ENCODE measurements at regions not wholly inside any gene's neighbourhood (a gene's known extent, or its start where the extent isn't known, plus 50 kb on each side); places are given as distances from the start of the nearest gene placed in this dataset.
"Not testable (repeated sequence)": the region's sequence is repeated elsewhere in the genome, so short reads cannot be mapped to it uniquely, and the experiment has no call there.

DNA sequence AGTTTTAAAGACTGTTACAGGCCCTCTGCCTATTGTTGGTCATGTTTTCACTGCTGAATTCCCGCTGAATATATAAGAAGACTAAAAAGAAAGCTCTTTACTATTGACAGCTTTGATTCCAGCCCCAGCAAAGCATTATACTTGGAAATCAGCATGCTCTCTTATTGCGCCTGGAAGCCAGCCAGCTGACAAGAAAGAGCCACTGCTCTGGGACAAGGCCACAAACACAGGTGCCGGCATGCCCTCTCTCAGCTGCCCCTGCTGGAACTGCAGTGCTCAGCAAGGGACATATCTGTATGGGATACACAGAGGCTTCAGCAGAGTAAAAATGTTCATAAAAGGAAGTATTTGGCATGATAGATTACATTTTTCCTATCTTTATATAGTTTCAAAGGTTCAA lies 523.9 kb downstream of the ADRA2A start:
- ATAC-seq: no peak

DNA sequence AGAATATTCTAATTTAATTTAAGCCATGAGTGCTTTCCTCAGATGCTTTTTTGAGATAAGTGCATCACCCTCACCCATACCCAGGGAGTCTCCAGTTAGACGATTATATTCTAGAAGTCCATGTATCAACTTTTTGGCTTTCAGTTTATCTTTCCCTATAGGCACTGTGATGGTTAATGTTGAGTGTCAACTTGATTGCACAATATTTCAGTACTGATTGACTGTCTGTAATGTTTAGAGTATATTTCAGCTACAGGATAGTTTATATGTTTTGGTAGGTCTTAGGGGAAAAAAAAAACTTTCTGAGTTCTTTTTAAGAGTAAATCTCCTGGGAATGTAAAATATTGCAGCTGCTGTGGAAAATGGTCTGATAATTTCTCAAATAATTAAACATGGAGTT lies 535.4 kb downstream of the ADRA2A start:
- ATAC-seq: no peak

DNA sequence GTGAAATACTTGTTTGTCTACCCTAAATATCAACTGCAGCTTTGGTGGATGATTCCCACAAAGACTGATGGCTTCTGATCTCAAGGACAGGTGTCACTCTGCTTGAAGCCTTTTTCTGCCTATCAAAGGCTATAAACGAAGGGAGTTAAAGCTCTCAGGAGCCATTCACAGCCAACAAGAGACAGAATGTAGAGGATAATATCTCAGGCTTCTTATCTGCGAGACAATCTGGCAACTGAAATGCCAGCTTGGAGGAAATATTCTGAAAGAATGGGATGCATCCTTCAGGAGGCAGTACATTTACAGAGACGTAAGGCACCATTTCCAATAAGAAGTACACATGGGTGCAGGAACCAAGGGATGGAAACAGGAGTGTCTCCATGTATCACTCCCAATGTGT lies 549.4 kb downstream of the GPAM start:
- no peak for ATAC-seq

DNA sequence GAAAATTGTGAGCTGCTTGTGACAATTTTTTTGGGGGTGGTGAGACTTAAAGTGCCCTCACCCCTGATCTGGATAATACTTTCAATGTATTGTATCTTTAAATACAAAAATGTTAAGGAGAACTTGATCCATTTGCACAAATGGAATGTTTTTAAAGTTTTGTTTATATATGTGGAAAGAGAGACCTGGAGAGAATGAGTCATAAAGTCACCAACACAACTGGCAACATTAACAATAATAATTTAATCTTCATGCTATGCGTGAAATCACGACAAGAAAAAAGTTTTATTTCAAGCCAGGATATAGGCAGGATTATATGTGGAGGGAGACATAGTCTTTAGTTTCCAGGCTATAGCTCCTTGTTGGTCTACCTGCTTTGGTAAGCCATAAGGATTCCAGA lies 537.5 kb downstream of the GPAM start:
- no peak for ATAC-seq

DNA sequence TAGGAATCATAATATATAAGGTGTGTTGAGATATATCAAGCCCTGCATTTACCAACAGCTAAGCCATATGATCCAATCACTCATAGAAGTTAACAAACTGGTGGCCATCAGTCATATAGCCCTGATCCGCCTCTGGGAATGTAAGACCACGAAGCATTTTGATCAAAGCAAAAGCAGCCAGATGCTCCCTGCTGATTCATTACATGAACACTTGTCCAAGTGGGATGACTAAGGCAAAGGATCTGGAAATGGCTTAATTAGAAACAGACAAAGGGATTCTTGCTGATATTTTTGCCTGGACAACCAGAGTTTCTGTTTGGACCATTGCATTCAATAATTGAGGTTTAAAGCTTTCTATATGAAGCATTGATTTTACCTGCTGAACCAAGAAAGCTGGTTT lies 535.5 kb downstream of the GPAM start:
- no peak for ATAC-seq

DNA sequence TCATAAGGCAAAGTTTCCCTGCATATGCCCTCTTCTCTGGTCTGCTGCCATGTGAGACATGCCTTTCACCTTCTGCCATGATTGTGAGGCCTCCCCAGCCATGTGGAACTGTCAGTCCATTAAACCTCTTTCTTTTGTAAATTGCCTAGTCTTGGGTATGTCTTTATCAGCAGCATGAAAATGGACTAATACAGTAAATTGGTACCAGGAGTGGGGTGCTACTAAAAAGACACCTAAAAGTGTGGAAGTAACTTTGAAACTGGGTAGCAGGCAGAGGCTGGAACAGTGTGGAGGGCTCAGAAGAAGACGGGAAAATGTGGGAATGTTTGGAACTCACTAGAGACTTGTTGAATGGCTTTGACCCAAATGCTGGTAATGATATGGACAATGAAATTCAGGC lies 534.5 kb downstream of the GPAM start:
- not testable (repeated sequence) for ATAC-seq

DNA sequence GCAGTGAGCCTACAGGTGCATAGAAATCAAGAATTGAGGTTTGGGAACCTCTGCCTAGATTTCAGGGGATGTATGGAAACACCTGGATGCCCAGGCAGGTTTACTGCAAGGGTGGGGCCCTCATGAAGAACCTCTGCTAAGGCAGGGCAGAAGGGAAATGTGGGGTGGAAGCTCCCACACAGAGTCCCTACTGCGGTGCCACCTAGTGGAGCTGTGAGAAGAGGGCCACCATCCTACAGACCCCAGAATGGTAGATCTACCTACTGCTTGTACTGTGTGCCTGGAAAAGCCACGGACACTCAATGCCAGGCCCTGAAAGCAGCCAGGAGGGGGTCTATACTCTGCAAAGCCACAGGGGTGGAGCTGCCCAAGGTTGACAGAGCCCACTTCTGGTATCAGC lies 533.5 kb downstream of the GPAM start:
- no peak for ATAC-seq

DNA sequence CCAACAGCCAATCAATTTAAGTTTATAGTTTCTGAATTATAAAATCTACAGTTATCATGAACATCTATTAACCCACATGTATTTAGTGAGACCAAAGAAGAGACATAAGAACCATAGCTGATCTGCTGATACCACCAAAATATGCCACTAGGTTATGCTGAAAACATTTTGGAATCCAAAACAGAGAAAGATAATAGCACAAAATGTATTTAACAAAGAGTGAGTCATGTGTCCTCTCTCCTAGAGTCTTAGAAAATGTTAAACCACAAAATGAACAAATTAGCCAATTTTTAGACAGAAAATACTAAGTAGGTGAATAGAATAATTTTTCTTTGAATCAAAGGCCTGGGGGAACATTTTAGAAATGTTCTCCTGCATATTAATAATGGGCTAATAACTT lies 527.5 kb downstream of the GPAM start:
- ATAC-seq: no peak

DNA sequence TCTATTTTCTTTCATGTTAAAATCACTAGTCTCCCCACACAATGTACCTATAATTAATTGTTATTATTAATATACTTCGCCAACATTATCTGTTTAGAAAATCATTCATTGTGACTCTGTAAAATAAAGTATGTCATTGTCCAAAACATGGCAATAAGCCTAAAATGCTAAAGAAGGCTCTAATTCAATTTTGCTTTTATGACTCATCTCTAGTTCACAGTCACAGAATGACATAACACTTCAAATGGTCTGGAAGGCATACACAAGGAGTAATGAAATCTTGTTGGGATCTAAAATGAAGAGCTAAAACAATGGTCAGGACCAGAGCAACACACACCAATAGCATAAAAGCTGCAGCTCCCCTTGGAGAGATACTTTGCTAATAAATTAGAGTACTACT lies 505.8 kb downstream of the GPAM start:
- no peak for ATAC-seq

DNA sequence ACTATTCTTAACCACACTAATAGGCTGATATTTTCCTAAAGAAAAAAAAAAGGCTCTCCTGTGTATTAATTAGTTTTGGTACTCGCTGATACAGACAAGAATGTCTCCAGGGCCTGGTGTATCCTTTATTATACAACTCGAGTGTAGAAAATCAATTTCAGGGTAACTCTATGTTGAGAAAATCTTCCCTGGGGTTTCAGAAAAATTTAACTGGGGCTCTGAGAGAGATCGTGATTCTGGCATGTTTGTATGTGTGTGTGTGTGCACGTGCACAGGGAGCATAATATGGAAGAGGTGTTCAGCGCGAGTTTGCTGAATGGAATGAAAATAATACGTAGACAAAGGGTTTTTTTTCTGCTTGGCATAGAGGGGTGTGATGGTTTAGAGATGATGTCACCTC lies 496.8 kb downstream of the GPAM start:
- ATAC-seq: no peak

DNA sequence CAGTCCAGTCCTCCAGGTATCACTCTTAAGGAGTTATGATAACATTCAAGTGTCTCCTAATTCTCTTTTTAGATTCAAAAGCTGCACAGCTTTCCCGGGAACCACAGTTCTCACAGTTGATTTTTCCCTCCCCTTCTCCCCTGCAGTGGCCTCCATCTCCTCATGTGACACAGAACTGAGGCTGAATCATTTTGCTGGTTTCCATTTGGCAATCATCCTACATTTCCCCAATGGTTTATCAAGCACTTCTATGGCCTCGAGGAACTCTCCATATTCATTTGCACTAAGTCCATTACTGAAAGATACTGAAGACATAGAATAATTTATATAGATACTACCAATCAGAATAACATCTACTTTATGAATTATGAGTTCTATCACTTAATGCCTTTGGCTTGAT lies 484.9 kb downstream of the GPAM start:
- ATAC-seq: no peak

DNA sequence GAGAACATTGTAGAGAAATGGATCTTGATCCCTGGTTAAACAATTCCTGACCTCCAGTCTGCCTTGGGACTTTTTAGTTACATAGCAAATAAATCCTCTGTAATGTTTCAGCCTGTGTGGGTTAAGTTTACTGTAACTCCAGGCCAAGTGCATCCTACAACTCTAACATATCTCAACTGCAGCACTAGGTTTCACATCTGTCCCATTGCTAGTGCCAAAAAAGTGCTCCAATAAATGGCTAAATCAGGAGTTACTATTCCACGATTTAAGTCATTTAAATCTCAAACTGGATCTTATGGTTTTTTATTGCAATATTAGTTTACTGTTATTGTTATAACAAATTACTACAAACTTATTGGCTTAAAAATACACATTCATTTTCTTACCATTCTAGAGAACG lies 479.6 kb downstream of the GPAM start:
- no peak for ATAC-seq

DNA sequence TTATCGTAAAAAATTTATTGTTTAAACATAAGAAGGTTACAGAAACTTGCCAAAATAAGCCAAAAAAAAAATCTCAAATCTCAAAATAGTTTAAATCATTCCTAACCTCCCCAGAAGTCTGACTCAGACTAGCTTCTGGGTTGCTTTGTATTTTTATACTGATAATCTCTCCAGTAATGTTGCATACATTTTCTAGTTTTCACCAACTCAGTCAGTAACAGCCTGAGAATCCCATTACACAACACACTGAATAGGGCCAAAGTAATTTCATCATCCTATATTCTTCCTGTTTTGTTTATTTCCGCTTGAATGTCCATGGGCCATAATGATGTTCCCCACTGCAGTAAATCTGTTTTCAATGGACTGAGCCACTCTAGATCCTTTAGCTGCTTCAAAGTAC lies 478.5 kb downstream of the GPAM start:
- ATAC-seq: no peak

DNA sequence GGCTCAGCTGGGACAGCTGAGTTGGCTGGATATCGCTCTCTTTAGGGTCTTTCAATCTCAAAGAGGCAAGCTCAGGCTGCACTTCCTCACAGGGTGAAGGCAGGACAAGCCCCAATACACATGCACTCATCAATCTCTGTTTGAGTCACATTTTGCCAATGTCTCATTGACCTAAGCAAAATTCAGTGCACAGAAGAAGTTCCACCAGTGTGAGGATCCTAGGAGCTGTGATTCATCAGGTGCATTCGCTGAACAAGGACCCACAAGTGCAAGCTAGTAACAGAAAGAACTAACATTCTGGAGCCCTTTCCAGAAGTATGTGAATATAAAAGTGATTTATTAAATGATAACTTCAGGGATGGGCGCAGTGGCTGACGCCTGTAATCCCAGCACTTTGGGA lies 477.2 kb downstream of the GPAM start:
- ATAC-seq: no peak

DNA sequence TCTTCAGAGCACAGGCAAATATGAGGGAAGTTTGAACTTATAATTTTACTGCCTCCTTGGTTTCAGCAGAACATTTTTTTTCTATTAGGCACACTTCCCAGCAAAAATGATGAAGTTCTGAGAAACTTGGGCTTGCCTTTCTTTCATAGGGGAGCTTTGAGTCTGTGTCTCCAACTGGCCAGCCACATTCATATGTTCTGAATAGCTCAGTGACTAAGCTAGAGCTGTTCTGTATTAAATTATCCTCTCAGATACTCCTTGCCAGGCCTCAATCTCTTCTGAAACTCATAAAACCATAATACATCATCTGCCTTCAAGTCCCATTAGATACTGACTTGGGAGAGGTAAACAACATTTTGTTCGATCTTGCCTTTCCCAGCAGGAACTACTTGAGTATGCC lies 476.5 kb downstream of the GPAM start:
- no peak for ATAC-seq

DNA sequence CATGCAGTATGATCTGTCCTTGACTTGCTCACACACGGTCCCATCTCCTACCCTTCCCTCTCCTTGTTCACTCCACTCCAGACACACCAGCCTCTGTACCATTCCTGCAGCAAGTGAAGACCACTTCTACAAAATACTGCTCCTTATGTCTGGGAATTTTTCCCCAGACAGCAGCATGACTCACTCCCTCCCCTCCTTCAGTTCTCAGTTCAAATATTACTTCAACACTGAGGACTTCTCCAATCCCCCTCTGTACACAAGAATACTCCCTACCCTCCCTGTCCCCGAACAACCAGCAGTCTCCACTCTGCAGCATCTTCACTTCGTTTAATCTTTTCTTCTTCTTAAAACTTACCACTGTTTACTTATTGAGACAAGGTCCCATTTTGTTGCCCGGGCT lies 474.0 kb downstream of the GPAM start:
- ATAC-seq: no peak

DNA sequence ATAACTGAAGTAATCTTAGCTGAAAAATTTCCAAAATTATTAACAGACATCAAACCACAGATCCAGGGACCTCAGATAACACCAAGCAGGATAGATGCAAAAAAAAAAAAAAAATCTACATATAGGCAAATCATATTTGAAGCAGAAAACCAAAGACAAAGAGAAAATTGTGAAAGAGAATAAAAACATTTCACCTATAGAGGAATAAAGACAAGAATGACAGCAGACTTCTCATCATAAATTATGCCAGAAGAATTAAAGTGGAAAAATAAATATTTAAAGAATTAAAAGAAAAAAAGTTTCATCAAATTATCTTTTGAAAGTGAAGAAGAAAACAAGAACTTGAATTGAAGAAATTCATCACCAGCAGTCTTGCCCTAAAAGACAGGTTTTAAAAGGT lies 467.5 kb downstream of the GPAM start:
- ATAC-seq: no peak

DNA sequence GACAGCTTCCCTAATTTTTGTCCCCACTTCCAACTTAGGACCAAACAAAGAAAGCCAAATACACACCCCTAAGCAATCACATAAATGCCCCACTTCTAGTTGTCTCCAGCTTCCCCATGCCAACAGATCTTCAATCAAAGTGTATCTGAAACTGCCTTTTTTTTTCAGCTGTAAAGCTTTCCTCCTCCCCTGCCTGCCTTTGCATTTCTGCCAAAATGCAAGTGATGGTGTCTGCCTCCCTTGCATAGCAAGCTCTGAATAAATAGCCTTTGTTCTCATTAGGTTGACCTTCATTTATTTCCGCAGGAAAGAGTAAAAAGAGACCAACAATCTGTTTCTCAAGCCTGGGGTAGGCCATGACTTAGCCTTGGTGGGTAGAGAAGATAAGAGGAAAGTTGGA lies 459.4 kb downstream of the GPAM start:
- no peak for ATAC-seq

DNA sequence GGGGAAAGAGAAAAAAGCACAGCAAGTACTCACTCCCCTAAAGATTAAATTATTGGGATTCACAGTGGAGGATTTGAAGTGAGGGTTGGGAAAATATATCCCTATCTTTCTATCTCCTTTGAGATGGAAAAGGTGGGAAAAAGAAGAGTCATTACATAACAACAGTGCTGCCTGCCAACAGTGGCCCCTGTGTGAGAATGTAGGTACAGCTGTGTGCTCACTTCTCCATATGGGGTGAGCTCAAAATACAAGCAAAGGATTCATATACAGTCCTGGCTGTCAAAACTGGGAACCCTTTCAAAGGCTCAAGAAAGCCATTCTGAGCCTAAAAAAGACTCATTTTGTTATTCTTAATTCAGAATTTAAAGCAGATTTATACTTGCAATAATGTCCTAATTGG lies 458.5 kb downstream of the GPAM start:
- no peak for ATAC-seq

DNA sequence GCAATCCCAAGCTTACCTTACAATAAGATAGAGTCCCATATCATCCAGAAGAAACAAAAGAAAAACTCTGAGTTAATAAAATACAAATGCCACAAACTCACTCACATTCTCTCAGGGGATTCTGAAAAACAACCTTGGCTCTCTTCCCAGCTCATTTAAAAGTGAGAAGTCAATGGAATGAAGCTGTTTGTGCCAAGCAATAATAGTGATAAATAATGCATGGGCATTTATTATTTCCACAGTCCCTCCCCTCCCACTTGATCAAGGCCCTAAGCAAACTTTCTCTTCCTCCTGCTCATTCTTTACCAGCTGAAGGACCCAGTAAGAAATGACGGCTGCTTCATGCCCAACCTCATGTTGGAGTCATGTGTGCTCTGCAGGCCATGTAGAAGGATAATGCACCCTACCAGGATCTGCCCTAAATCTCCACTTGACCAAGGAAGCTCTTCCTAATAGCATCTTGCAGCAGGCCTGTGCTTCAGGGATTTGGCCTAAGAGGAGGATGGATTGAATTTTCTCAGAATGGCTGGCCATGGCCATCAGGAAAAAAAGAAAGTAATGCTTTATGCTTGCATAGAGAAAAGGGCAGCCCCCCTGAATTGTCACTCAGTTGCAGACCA lies 451.3 kb downstream of the GPAM start:
- no peak for ATAC-seq

DNA sequence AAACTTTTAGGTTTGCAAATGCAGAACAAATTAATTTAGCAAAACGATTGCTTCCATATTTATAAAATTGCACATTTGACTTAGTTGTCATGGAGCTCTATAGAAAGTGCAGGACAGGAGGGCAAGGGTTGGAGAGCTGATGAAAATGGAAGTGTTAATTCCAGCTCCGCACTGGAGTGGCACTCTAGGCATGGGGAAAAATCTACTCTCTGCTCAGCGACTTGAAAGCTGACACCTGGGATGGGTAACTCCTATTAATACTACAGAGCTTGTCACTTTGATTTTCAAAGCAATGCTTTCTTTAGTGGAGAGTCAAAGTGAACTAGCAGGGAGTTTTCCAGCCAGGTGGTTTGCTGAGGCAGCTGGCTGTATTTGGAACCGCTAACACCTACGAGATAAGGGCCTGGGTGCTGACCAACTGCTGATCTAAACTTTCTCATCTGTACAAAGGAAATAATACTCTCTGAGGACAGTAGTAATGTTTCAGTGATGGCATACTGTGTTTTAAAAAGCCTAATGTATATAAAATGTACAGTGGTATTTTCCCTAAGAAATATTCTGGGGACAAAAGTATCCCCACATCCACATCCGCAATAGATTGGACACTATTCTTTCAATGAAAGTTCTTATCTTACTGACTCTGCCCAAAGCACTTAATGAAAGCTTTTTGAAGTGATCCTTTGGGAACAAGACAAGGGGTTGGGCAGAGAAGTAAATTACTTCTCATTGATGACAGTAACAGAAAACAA lies 444.3 kb downstream of the GPAM start:
- ATAC-seq: no peak

DNA sequence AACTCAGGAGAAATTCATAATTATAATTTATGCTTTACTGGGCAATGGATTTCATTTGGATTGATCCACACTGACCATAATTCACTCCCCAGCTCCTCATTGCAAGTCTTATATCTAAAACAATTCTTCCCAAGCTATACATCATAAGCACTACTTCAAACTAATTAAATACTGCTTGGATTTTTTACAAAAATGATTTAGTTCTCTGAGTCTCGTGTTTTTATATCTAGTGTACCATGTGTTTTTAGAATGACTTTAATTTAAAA lies 443.8 kb downstream of the GPAM start:
- no peak for ATAC-seq

DNA sequence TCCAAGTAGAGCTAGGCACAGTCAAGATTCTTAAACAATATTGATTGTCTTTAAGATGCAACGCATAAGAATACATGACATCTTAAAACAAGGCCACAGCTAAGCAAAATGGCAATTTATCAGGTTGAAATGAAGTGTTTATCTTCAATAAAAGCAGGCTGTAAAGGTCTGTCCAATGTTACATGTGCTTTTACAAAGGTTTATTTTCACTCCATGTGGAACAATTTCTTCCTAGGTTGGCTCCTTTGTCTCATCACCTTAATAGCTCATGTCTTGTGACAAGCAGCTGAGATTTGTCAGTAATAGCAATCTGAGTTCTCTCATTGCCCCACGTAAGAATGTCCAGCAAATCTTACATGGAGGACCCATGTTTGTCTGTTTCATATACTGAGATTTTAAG lies 437.6 kb downstream of the GPAM start:
- ATAC-seq: no peak

DNA sequence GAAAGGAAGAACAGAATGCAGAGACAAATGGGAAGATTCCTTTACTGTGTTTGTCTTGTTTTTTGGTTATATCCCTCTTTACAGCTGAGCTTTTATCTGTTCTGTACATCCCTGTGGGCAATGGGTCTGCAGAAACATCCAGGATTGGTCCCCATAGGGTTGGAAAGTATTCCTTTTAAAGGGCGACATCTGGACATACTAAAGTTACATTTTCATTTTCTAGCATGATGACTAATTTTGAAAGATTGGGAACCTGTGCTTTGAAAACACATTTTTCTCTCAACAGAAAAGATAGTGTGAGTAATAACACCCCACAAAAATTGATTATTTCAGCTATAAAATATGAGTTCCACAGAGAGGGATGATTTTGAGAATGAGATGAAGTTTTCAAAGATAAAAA lies 435.8 kb downstream of the GPAM start:
- ATAC-seq: no peak

DNA sequence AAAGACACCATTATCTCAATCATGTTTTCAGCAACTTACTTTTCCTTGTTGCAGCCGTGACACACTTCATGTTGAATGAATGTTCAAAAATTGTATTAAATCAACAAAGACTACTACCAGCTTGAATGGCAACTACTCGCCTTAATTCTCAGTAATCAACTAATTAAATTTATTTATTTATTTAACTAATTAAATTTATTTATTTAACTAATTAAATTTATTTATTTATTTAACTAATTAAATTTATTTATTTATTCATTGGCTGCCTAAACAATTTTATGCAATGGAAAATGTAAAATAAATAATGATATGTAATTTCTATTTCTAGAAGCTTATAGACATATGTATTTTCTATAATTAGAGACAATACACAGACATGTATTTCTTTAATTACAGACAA lies 435.4 kb downstream of the GPAM start:
- no peak for ATAC-seq
